SIG-M5 (cell line): ENCODE measurements at regions not wholly inside any gene's neighbourhood (a gene's known extent, or its start where the extent isn't known, plus 50 kb on each side); places are given as distances from the start of the nearest gene placed in this dataset.
"Not testable (repeated sequence)": the region's sequence is repeated elsewhere in the genome, so short reads cannot be mapped to it uniquely, and the experiment has no call there.

Experiments used
- DNase-seq: peaks from one replicate; lab custom pipeline; 2025; lab: John Stamatoyannopoulos, UW

DNA sequence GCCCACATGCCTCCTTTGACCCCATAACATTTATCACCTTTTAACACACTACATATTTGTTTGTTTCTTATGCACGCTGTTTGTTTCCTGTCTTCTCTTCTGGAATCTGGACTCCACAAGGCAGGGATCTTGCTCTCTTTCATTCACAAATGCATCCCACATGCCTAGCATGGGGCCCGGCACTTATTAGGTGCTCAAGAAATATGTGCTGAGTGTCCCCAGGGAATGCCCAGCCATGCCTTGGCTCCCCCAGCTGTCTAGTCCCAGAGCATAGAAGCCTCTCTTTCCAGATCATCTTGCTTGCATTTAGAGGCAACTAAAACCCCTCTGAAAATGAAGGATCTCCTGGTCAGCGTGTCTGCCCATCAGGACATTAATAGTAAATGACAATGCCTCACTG is 283.7 kb downstream of the CBLN1 start:
- DNase-seq: no peak

DNA sequence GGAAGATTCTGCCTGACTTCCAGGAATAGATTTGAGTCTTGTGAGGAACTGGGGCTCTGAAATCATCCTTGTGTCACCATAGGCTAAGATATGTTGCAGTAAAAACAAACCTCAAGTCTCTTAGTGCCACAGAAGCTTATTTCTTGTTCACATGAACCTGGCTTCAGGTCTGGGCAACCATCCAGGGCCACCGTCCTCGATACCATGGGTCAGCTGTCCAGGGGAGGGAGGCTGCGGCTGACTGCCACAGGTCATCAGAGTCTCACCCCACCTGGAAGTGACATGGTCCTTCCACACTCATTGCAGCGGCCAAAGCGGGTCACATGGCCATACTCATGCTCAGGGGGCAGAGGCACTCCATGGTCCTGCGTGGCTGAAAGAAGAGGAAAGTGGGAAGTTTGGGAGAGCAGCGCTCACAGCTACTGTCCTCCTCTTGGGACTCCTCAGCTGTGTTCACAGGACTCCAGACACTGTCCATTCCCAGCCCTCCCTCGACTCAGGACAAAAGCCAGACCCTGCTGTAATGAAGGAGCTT is 284.5 kb downstream of the CBLN1 start:
- DNase-seq: no peak

GRCh38 chr16:48978501-48978900 is 303.1 kb downstream of the CBLN1 start:
- no peak for DNase-seq

- DNase-seq: no peak
Observed at GRCh38 chr16:48972236-48972635, 309.4 kb downstream of the CBLN1 start.

DNA sequence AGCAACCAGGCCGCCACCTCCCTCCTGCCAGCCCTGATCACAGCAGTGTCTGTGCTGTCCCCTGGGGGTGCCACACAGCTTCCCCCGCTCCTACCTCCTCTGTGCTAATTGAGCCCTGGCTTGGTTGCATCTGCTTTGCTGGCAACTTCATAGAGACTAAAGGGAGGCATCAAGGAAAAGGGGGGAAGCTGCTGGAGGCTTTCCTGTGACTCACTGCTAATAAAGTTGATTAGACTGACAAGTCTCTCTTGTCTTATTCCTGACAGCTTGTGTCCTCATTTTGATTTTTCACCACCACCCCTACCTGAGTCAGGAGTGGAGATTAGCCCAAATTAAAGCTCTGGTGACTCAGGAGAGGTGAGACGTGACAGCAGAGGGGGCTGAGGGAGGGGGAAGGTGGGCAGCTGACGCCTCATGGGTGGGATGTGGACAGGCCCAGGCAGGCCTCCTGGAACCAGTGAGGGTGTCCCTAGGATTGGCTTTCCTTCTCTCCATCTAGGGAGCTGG is 310.0 kb downstream of the CBLN1 start:
- DNase-seq: no peak

- no peak for DNase-seq
Observed at GRCh38 chr16:48970216-48970615, 311.4 kb downstream of the CBLN1 start.

DNA sequence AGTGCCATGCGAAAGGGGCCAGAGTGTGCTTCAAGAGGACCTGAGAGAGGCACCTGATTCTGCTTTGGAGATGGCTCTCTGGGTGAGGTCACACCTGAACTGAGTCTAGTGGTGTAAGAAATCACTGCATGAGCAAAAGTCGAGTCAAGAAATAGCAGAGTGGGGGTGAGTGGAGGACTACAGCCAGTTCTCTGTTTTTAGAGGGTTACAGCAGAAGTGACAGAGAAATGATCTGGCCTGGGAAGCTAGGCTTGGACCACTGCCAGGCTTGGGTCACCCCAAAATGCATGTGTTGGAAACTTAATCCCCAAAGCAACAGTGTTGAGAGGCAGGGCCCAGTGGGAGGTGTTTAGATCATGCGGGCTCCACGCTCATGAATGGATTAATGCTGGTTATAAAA is 312.0 kb downstream of the CBLN1 start:
- no peak for DNase-seq

- DNase-seq: no peak
Observed at GRCh38 chr16:48965386-48965785, 316.3 kb downstream of the CBLN1 start.

DNA sequence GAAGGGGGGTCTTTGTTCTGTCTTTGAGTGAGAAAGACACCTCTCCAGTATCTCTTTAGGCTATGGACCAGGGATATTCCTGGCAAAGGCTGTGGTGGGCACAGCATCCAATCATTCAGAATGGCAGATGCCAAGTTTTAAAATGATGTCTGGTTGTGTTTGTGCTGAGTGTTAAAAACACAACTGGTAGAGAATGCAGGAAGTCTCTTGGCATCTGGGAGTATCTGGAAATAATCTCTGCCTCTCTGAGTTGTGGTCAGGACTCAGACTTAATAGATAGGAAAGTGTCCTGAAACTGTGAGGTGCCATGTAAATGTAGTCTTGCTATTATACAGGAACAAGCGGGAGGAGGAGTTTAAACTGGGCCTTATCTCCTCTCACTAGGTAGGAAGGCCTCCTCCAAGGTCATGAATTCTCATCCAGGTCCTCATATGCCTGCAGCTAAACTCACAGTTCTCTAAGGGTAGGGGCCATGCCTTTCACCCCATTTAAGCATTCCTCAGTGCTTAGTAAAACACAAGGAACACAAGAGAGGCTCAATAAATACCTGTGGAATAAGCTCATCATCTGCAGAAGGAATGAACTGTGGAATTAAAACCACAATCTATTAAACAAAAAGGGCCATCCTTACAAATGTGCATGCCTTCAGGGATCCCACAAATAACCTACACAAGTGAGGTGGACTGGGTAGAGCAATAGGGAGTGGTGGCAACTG is 317.6 kb downstream of the CBLN1 start:
- no peak for DNase-seq

DNA sequence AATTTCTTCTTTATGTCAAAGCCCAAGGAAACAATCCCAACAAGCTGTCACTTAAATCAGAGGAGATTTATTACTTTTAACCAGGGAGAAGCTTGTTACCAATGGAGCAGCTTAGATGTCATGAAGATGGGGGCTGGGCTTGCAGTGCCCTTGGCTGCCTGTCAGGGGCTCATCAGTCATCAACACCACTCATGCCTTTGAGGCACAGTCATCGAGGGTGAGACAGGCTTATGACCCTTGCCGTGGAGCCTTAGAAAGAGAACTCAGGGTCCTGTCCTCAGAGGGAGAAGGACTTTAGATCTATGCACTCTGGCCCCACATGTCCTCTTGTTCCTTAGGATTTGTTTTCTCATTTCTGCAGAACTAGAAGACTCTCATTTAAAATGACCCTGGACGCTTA is 318.3 kb downstream of the CBLN1 start:
- no peak for DNase-seq

DNA sequence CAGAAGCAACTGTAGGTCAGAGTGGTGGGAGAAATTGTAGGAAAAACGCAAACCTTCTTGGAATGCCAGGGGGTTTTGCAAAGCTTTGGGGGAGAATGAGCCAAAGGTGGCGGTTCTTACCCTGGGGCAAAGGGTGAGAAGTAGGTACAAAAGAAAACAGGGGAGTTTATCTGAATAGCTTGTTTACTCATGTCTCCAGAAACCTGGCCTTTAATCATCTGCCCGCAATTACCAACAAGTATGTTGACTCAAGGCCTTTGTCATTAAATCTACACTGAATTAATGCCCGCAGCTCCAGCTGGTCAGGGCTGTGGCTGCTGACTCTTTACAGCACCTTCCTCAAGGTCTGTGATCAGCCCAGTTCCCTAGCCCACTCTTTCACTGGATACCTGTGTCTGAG is 320.1 kb downstream of the CBLN1 start:
- no peak for DNase-seq

- no peak for DNase-seq
Observed at GRCh38 chr16:48960830-48961229, 320.8 kb downstream of the CBLN1 start.

DNA sequence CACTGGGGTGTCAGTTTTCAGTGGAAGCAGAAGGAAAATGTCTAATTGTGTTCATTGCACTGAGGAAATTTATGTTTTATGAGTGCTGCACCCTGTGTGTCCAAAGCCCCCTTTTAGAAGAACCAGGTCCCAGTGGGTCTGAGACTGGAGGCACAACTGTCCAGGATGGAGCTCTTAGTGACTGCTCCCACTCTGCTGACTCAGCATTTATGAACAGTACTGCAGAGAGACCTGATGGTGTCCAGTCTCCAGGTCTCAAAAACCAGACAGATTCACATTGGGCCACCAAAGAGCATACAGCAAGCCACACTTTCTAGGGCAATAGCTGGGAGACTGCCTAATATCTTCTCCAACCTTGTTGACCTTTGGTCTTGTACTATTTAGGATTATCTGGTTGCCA is 321.9 kb downstream of the CBLN1 start:
- no peak for DNase-seq

- no peak for DNase-seq
Observed at GRCh38 chr16:48959204-48959603, 322.4 kb downstream of the CBLN1 start.

DNA sequence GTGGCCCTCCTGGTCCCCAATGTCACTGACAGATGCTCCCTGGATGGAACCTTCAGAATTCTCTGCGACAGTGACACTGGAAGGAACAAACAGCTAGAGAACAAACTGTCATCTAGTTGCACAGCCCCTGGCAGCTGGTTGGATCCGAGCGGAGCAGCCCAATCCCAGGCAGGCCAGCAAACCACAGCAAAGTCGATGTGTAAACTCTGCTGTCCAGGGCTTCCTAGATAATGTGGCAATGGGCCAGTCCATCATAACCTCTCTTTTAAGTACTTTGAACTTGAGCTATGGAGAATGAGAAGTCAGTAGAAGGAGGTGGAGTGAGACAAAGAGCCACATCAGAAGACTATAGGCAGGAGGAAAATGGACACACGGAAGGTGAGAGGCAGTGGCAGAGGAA is 323.0 kb downstream of the CBLN1 start:
- DNase-seq: no peak

- DNase-seq: no peak
Observed at GRCh38 chr16:48956620-48957019, 325.0 kb downstream of the CBLN1 start.

GRCh38 chr16:48955837-48956236 is 325.8 kb downstream of the CBLN1 start:
- DNase-seq: no peak

GRCh38 chr16:48951621-48952125 is 330.0 kb downstream of the CBLN1 start:
- not testable (repeated sequence) for DNase-seq

- no peak for DNase-seq
Observed at GRCh38 chr16:48950184-48950583, 331.5 kb downstream of the CBLN1 start.

- DNase-seq: no peak
Observed at GRCh38 chr16:48949636-48950035, 332.0 kb downstream of the CBLN1 start.

- DNase-seq: no peak
Observed at GRCh38 chr16:48948911-48949310, 332.7 kb downstream of the CBLN1 start.

- no peak for DNase-seq
Observed at GRCh38 chr16:48947371-48947713, 334.3 kb downstream of the CBLN1 start.

DNA sequence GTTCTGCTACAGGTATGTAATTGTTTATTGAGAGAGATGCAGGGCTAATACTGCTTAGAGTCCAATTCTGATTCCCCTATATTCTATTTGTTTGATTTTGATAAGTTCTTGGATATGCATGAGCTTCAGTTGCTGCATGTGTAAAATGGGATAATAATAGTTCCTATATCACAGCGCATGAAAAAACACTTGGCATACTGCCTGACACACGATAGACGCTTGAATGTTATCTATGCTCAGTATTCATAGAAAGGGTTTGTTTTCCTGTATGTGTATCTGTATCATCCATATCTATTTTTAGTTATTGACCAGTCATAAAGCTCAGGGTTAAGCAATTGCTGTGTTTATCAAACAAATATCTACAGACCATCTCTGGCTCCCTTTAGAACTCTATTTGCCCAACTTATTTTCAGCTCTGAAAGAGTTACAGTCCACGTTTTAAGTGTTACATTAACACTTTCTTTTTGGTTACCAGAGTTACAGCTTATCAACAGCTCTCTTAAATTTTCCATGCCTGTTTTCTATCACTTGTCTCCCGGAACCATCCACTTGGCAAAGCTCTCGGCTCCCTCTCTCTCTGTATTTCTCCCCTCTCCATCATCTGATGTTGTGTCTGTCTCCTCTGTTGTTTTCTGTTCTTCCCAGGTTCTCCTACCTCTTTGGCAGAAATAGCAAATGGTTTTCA is 334.8 kb downstream of the CBLN1 start:
- DNase-seq: no peak
